GM19025 (cell line): ENCODE measurements at regions not wholly inside any gene's neighbourhood (a gene's known extent, or its start where the extent isn't known, plus 50 kb on each side); places are given as distances from the start of the nearest gene placed in this dataset.

ENCODE experiments used
- ATAC-seq: cut with Tn5 transposase; IDR thresholded peaks from one replicate; pipeline ENCODE4 v1.9.1; 2021; ENCODE audit warnings: mild to moderate bottlenecking, low read depth, moderate library complexity; ENCODE audit not compliant: unreplicated experiment

- no peak for ATAC-seq
Measured at GRCh38 chr3:88209356-88209755, 59.6 kb downstream of the C3orf38 start.

DNA sequence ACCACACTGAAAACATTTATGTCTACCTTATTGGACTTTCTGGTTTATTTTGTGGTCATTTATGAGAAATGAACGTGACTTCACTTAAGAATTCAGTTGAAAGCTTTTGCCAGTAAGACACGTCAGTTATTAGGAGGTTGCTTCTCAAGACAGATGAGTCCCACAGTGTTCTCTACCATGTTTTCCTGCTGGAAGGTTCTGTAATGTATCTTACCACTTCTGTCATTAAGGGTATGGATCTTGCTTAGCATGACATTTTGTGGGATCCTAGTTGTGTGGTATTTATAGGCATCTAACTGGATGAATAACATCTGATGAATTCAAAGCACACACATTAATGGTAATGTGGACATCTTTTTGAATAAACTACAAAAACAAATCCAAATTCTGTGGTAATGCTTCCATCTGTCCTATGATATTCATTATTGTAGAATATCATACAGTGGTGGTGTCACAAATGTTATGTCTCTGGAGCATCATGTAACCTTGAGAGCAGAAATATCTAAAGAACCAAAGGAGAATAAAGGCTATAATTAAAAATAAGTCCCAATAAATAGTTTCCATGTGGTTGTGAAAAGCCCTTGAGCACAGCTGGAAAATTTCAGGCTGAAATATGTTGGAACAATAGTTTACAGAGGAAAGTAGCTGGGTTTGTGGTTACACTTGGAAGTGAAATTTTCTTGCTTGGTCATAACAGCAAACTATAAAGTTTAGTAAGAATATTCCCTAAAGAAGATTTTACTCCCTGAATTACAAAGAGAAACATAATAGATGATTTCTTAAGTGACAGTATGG lies 61.5 kb downstream of the C3orf38 start:
- no peak for ATAC-seq

GRCh38 chr3:88219138-88219792 lies 69.5 kb downstream of the C3orf38 start:
- ATAC-seq: peak; percentile 62

- no peak for ATAC-seq
Measured at GRCh38 chr3:88220126-88220525, 70.4 kb downstream of the C3orf38 start.

DNA sequence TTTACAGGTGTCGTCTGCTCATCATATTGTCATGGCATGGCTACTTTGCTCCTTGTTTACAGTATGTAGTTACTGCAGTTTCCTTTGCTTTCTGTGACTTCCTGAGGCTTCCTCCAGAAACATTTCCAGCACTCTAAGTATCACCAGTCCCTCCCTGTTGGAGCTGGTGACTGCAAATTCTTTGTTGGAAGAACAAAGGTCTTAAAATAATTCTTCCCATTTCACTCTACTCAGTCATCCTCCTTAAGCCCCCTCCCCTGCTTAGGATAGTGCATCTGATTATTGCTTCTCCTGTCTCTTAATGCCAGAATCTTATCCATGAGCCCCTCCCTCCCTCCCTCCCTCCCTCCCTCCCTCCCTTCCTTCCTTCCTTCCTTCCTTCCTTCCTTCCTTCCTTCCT lies 72.0 kb downstream of the C3orf38 start:
- ATAC-seq: no peak

GRCh38 chr3:88222343-88222742 lies 72.6 kb downstream of the C3orf38 start:
- ATAC-seq: no peak

GRCh38 chr3:88225326-88226008 lies 75.7 kb downstream of the C3orf38 start:
- ATAC-seq: no peak

GRCh38 chr3:88226910-88227309 lies 77.2 kb downstream of the C3orf38 start:
- ATAC-seq: no peak

- ATAC-seq: no peak
Measured at GRCh38 chr3:88230638-88231037, 80.9 kb downstream of the C3orf38 start.

GRCh38 chr3:88231207-88231606 lies 81.4 kb downstream of the C3orf38 start:
- ATAC-seq: no peak

GRCh38 chr3:88231632-88232031 lies 81.9 kb downstream of the C3orf38 start:
- ATAC-seq: no peak

DNA sequence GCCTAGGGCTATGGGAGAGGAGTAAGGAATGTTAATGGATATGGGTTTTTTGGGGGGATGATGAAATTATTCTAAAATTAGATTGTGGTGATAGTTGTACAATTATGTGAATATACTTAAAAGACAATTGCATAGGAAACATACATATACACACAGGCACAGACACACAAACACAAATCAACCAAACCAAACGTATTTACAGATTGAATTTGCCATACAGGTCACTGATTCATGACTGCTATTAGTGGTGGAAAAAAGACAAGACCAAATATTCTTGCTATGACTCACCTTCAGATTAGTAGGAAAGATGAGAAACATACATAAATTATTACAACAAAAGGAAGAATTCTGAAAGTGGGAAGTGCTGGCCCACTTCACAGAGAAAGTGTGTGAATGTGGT lies 85.3 kb downstream of the C3orf38 start:
- ATAC-seq: no peak

DNA sequence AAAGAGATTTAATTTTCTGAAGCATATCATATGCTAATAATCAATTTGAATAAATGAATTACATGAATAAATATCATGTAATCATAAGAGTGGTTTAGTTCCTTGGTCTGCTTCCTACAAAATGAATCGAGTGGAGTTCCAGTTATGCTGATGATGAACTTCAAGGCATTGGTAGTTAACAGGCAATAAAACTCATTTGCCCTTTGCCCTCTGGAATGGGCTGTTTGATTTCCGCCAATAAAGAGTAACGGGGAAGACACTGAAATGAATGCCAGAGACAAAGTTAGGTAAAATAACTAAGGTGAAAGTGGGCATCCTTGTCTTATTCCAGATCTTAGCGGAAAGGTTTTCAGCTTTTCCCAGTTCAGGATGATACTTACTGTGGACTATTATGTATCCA lies 90.1 kb downstream of the C3orf38 start:
- ATAC-seq: no peak

DNA sequence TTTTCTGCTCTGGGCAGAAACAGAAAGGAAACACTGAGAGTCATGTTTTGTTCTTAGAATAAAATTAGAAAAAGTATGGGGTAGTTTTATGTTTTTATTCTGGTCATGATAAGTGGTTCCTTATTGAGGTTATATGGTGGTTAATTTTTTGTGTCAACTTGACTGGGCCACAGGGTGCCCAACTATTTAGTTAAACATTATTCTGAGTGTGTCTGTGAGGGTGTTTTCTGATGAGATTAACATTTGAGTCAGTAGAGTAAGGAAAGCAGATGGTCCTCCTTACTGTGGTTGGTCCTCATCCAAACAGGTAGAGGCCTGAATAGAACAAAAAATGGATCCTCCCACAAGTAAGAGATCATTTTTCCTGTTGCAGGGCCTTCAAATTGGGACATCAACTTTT lies 98.9 kb downstream of the C3orf38 start:
- ATAC-seq: no peak

GRCh38 chr3:88259045-88259444 lies 109.3 kb downstream of the C3orf38 start:
- no peak for ATAC-seq

DNA sequence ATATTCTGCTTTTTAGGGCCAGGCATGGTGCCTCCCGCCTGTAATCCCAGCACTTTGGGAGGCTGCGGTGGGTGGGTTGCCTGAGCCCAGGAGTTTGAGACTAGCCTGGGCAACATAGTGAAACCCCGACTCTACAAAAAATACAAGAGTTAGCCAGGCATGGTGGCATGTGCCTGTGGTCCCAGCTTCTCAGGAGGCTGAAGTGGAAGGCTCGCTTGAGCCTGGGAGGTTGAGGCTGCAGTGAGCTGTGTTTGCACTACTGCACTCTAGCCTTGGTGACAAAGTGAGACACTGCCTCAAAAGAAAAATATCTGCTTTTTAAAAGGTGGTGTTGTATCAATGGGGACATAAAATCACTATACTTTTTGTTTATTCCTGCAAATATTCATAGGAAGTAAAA lies 112.8 kb downstream of the C3orf38 start:
- ATAC-seq: no peak

GRCh38 chr3:88263417-88264100 lies 113.8 kb downstream of the C3orf38 start:
- ATAC-seq: no peak

DNA sequence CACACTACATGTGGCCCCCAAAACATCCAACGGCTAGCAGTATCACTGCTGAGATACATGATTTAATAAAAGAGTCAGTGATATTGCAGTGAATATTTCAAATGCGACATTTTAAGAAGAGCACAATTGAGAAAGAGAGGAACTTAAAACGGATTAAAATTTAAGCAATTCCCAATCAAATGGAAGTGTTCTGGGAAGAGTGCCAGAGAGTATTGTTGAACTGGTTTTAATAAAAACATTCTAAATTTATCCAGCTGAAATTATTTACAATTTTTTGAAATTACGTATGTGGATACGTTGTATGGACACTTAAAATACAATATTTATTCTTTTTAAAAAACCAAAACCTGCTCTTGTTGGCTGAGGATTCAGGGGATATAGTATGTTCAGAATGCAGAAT lies 117.7 kb downstream of the C3orf38 start:
- no peak for ATAC-seq

GRCh38 chr3:88267847-88268246 lies 118.1 kb downstream of the C3orf38 start:
- ATAC-seq: no peak

- ATAC-seq: no peak
Measured at GRCh38 chr3:88280326-88280725, 130.6 kb downstream of the C3orf38 start.
